ENCODE measurements at regions not wholly inside any gene's neighbourhood (a gene's known extent, or its start where the extent isn't known, plus 50 kb on each side); places are given as distances from the start of the nearest gene placed in this dataset.

DNA sequence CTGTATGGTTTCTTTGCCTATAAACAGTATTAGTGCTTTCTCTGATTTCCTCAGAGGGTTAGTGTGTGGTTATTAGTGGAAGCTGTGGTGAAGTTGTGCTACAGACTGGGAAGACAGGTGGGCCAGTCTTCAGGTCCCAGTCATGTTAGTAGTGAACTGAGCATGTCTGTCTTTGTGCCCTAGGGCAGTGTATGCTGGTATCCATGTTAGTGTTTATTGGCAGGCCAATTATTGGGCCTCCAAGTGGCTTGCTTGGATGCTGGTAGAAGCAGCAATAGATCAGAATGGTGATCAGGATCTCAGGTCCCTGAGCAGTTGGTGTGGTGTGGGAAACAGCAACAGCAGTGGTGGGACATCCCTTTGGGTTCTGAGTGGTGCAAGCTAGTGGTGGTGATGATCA lies 137.6 kb downstream of the OTOR start:
- no peak overlapping the region for H2BK15ac ChIP-seq (ENCODE audit: low read depth, low read length)
- H2AFZ ChIP-seq (ENCODE audit: low read length): no peak overlapping the region
- H3K14ac ChIP-seq (ENCODE audit: insufficient read depth, low read length): no peak overlapping the region
- no peak overlapping the region for H2BK12ac ChIP-seq (ENCODE audit: insufficient read length, low read depth, low read length)
- H3K27ac ChIP-seq (ENCODE audit: insufficient read length, low read depth, low read length): no peak overlapping the region
- no peak overlapping the region for H2BK5ac ChIP-seq (ENCODE audit: insufficient read length, low read length)
- H3K27me3 ChIP-seq (ENCODE audit: insufficient read depth, low read length): no peaks in the 10 kb centered on the region
- no peak overlapping the region for H4K5ac ChIP-seq (ENCODE audit: insufficient read length, low read depth, low read length)
- no peak overlapping the region for H2AK5ac ChIP-seq (ENCODE audit: insufficient read length, low read length)
- Mint-ChIP-seq H3K36me3 (ENCODE audit: insufficient read depth in 1 of 3, low read depth in 3 of 3) (no peaks in the 10 kb centered on the region), H3K27me3 (ENCODE audit: low read depth) (no peaks in the 10 kb centered on the region), H3K9me3 (peaks cover 0 to 5% of the 10 kb centered on the region in 2 experiments; a peak in 1 of 5 replicates), H3K4me1 (peaks cover 3 to 5% of the 10 kb centered on the region in 2 experiments; a peak in 2 of 4 replicates), H3K4me3 (no peak overlapping the region), H3K27ac (no peak overlapping the region)
- H3K4ac ChIP-seq (ENCODE audit: low read depth, low read length): no peak overlapping the region
- no peak overlapping the region for H3K18ac ChIP-seq (ENCODE audit: insufficient read length, low read depth, low read length)
- H4K91ac ChIP-seq (ENCODE audit: insufficient read length, low read depth, low read length): no peak overlapping the region
- no peak overlapping the region for H3K4me2 ChIP-seq (ENCODE audit: insufficient read depth, insufficient read length, low read length)
- no peak overlapping the region for H4K8ac ChIP-seq (replicated peaks; ENCODE audit: insufficient read length, low read depth, low read length)
- no peaks in the 10 kb centered on the region for H3K79me2 ChIP-seq (ENCODE audit: insufficient read depth, low read length)
- no peak overlapping the region for H3K23ac ChIP-seq (ENCODE audit: insufficient read length, low read depth, low read length)
- H3K9me3 ChIP-seq (ENCODE audit: control insufficient read depth, low read depth, low read length): no peaks in the 10 kb centered on the region
- no peak overlapping the region for H3K9ac ChIP-seq (ENCODE audit: extremely low read depth, insufficient read length, low read length)
- H2BK120ac ChIP-seq (ENCODE audit: low read depth, low read length, poor library complexity, severe bottlenecking): no peak overlapping the region
- H3K56ac ChIP-seq (ENCODE audit: insufficient read length, low read depth, low read length): no peak overlapping the region
- H3K4me1 ChIP-seq (ENCODE audit: insufficient read depth, low read length): no peaks in the 10 kb centered on the region
- no peaks in the 10 kb centered on the region for H4K20me1 ChIP-seq (ENCODE audit: control insufficient read depth, insufficient read depth, insufficient read length)
- TF ChIP-seq, protein P1, sequence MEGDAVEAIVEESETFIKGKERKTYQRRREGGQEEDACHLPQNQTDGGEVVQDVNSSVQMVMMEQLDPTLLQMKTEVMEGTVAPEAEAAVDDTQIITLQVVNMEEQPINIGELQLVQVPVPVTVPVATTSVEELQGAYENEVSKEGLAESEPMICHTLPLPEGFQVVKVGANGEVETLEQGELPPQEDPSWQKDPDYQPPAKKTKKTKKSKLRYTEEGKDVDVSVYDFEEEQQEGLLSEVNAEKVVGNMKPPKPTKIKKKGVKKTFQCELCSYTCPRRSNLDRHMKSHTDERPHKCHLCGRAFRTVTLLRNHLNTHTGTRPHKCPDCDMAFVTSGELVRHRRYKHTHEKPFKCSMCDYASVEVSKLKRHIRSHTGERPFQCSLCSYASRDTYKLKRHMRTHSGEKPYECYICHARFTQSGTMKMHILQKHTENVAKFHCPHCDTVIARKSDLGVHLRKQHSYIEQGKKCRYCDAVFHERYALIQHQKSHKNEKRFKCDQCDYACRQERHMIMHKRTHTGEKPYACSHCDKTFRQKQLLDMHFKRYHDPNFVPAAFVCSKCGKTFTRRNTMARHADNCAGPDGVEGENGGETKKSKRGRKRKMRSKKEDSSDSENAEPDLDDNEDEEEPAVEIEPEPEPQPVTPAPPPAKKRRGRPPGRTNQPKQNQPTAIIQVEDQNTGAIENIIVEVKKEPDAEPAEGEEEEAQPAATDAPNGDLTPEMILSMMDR (conservative IDR thresholded peaks at IDR 0.05): no peak
- no peak for DNase-seq
- no peak overlapping the region for H3T11ph ChIP-seq (ENCODE audit: low read length)
- H3K79me1 ChIP-seq (ENCODE audit: insufficient read depth, low read depth, low read length, poor library complexity, severe bottlenecking): no peaks in the 10 kb centered on the region
- H2BK20ac ChIP-seq (ENCODE audit: low read depth, low read length, poor library complexity, severe bottlenecking): no peak overlapping the region
- no peaks in the 10 kb centered on the region for H3K23me2 ChIP-seq (ENCODE audit: insufficient read length, low read depth, low read length, poor library complexity, severe bottlenecking)

All from H9 (cell line).